ENCODE measurements at regions not wholly inside any gene's neighbourhood (a gene's known extent, or its start where the extent isn't known, plus 50 kb on each side); places are given as distances from the start of the nearest gene placed in this dataset.

GRCh38 chr20:60326821-60327220 is 368.6 kb downstream of the CDH26 start:
- Histone ChIP-seq H4K91ac (ENCODE audit: low read depth, low read length) (no peak overlapping the region), H2BK5ac (ENCODE audit: low read depth, low read length, poor library complexity) (no peak overlapping the region)
- WGBS (ENCODE audit: extremely low coverage, insufficient coverage, insufficient read length), result no CpG with 5 or more reads among the region's 5 CpGs

GRCh38 chr20:60327971-60328660 is 369.9 kb downstream of the CDH26 start:
- WGBS (ENCODE audit: extremely low coverage, insufficient coverage, insufficient read length), result no CpG with 5 or more reads among the region's 4 CpGs
- Histone ChIP-seq H3K27ac (ENCODE audit: low read depth, low read length) (no peak overlapping the region), H3K4me2 (ENCODE audit: low read length) (no peak overlapping the region), H2AK5ac (ENCODE audit: low read length) (no peak overlapping the region), H3K4me1 (ENCODE audit: control insufficient read depth in 1 of 2, insufficient read depth in 2 of 2, low read length in 2 of 2) (peaks cover 2 to 10% of the 10 kb centered on the region in 2 experiments), H3K4ac (ENCODE audit: low read depth, low read length) (no peak overlapping the region), H3K14ac (ENCODE audit: low read length) (no peak overlapping the region), H4K8ac (ENCODE audit: low read depth, low read length) (no peak overlapping the region), H3K79me2 (ENCODE audit: control insufficient read depth, insufficient read depth, low read length, poor library complexity) (no peaks in the 10 kb centered on the region), H3K9ac (ENCODE audit: low read length) (no peak overlapping the region), H3K23ac (ENCODE audit: low read length) (no peak overlapping the region), H3K27me3 (ENCODE audit: insufficient read depth, low read length) (no peaks in the 10 kb centered on the region), H2AFZ (ENCODE audit: insufficient read depth, low read length, poor library complexity) (no peak overlapping the region), H3K36me3 (ENCODE audit: control insufficient read depth in 1 of 2, insufficient read depth in 2 of 2, low read length in 2 of 2) (no peaks in the 10 kb centered on the region), H2BK5ac (ENCODE audit: low read depth, low read length, poor library complexity) (no peak overlapping the region), H4K91ac (ENCODE audit: low read depth, low read length) (no peak overlapping the region), H3K79me1 (ENCODE audit: low read length) (no peaks in the 10 kb centered on the region), H3K4me3 (ENCODE audit: low read depth, low read length) (no peak overlapping the region), H2BK120ac (ENCODE audit: insufficient read depth, low read length, poor library complexity) (no peak overlapping the region), H3K18ac (ENCODE audit: low read length) (no peak overlapping the region), H4K12ac (ENCODE audit: low read depth, low read length) (no peak overlapping the region), H3K9me3 (ENCODE audit: insufficient read depth, low read depth, low read length) (peaks cover under 1% of the 10 kb centered on the region), H2BK12ac (ENCODE audit: low read length) (no peak overlapping the region)
- peak; percentile 60 to 71 for DNase-seq

More at GRCh38 chr20:60326821-60327220, 368.6 kb downstream of the CDH26 start:
- no peak overlapping the region for H3K27ac ChIP-seq (ENCODE audit: low read depth, low read length)
- H4K8ac ChIP-seq (ENCODE audit: low read depth, low read length), result no peak overlapping the region
- no peak overlapping the region for H3K4me2 ChIP-seq (ENCODE audit: low read length)
- no peak overlapping the region for H3K9ac ChIP-seq (ENCODE audit: low read length)
- H3K36me3 ChIP-seq (ENCODE audit: control insufficient read depth in 1 of 2, insufficient read depth in 2 of 2, low read length in 2 of 2), result no peaks in the 10 kb centered on the region
- no peak overlapping the region for H2AFZ ChIP-seq (ENCODE audit: insufficient read depth, low read length, poor library complexity)
- DNase-seq, result peak; percentile 75 to 88
- no peak overlapping the region for H2BK12ac ChIP-seq (ENCODE audit: low read length)
- no peak overlapping the region for H3K18ac ChIP-seq (ENCODE audit: low read length)
- no peak overlapping the region for H4K12ac ChIP-seq (ENCODE audit: low read depth, low read length)
- H3K4me1 ChIP-seq (ENCODE audit: control insufficient read depth in 1 of 2, insufficient read depth in 2 of 2, low read length in 2 of 2), result peaks cover 0 to 2% of the 10 kb centered on the region in 2 experiments
- no peaks in the 10 kb centered on the region for H3K27me3 ChIP-seq (ENCODE audit: insufficient read depth, low read length)
- no peak overlapping the region for H2AK5ac ChIP-seq (ENCODE audit: low read length)
- H3K14ac ChIP-seq (ENCODE audit: low read length), result no peak overlapping the region
- H3K9me3 ChIP-seq (ENCODE audit: insufficient read depth, low read depth, low read length), result peaks cover 5% of the 10 kb centered on the region
- no peak overlapping the region for H3K4ac ChIP-seq (ENCODE audit: low read depth, low read length)
- H3K79me1 ChIP-seq (ENCODE audit: low read length), result no peaks in the 10 kb centered on the region
- no peaks in the 10 kb centered on the region for H3K79me2 ChIP-seq (ENCODE audit: control insufficient read depth, insufficient read depth, low read length, poor library complexity)
- H2BK120ac ChIP-seq (ENCODE audit: insufficient read depth, low read length, poor library complexity), result no peak overlapping the region
- no peak overlapping the region for H3K23ac ChIP-seq (ENCODE audit: low read length)
- H3K4me3 ChIP-seq (ENCODE audit: low read depth, low read length), result no peak overlapping the region

GRCh38 chr20:60330461-60330860 is 372.2 kb downstream of the CDH26 start:
- Histone ChIP-seq H3K9me3 (ENCODE audit: insufficient read depth, low read depth, low read length) (no peaks in the 10 kb centered on the region), H3K79me1 (ENCODE audit: low read length) (no peaks in the 10 kb centered on the region), H3K14ac (ENCODE audit: low read length) (no peak overlapping the region), H4K8ac (ENCODE audit: low read depth, low read length) (no peak overlapping the region), H2AFZ (ENCODE audit: insufficient read depth, low read length, poor library complexity) (no peak overlapping the region), H3K27ac (ENCODE audit: low read depth, low read length) (no peak overlapping the region), H4K12ac (ENCODE audit: low read depth, low read length) (no peak overlapping the region), H2BK120ac (ENCODE audit: insufficient read depth, low read length, poor library complexity) (no peak overlapping the region), H4K91ac (ENCODE audit: low read depth, low read length) (no peak overlapping the region), H3K23ac (ENCODE audit: low read length) (no peak overlapping the region), H3K4me3 (ENCODE audit: low read depth, low read length) (no peak overlapping the region), H3K79me2 (ENCODE audit: control insufficient read depth, insufficient read depth, low read length, poor library complexity) (no peaks in the 10 kb centered on the region), H3K18ac (ENCODE audit: low read length) (no peak overlapping the region), H2BK12ac (ENCODE audit: low read length) (no peak overlapping the region), H3K27me3 (ENCODE audit: insufficient read depth, low read length) (no peaks in the 10 kb centered on the region), H3K4ac (ENCODE audit: low read depth, low read length) (no peak overlapping the region), H3K36me3 (ENCODE audit: control insufficient read depth in 1 of 2, insufficient read depth in 2 of 2, low read length in 2 of 2) (no peaks in the 10 kb centered on the region), H2BK5ac (ENCODE audit: low read depth, low read length, poor library complexity) (no peak overlapping the region), H3K4me1 (ENCODE audit: control insufficient read depth in 1 of 2, insufficient read depth in 2 of 2, low read length in 2 of 2) (peaks cover 4 to 15% of the 10 kb centered on the region in 2 experiments), H3K9ac (ENCODE audit: low read length) (no peak overlapping the region), H3K4me2 (ENCODE audit: low read length) (no peak overlapping the region), H2AK5ac (ENCODE audit: low read length) (no peak overlapping the region)
- WGBS (ENCODE audit: extremely low coverage, insufficient coverage, insufficient read length), result no CpG with 5 or more reads among the region's 3 CpGs
- DNase-seq, result no peak

- Histone ChIP-seq H3K18ac (ENCODE audit: low read length) (no peak overlapping the region), H3K14ac (ENCODE audit: low read length) (no peak overlapping the region), H3K9me3 (ENCODE audit: insufficient read depth, low read depth, low read length) (no peaks in the 10 kb centered on the region), H3K4me2 (ENCODE audit: low read length) (no peak overlapping the region), H2BK12ac (ENCODE audit: low read length) (no peak overlapping the region), H3K9ac (ENCODE audit: low read length) (no peak overlapping the region), H3K27ac (ENCODE audit: low read depth, low read length) (no peak overlapping the region), H3K23ac (ENCODE audit: low read length) (no peak overlapping the region), H3K4me3 (ENCODE audit: low read depth, low read length) (no peak overlapping the region), H3K4ac (ENCODE audit: low read depth, low read length) (no peak overlapping the region), H3K36me3 (ENCODE audit: control insufficient read depth in 1 of 2, insufficient read depth in 2 of 2, low read length in 2 of 2) (no peaks in the 10 kb centered on the region), H3K79me1 (ENCODE audit: low read length) (no peaks in the 10 kb centered on the region), H2AFZ (ENCODE audit: insufficient read depth, low read length, poor library complexity) (no peak overlapping the region), H4K91ac (ENCODE audit: low read depth, low read length) (no peak overlapping the region), H3K27me3 (ENCODE audit: insufficient read depth, low read length) (no peaks in the 10 kb centered on the region), H2BK120ac (ENCODE audit: insufficient read depth, low read length, poor library complexity) (no peak overlapping the region), H4K8ac (ENCODE audit: low read depth, low read length) (no peak overlapping the region), H3K79me2 (ENCODE audit: control insufficient read depth, insufficient read depth, low read length, poor library complexity) (no peaks in the 10 kb centered on the region), H2BK5ac (ENCODE audit: low read depth, low read length, poor library complexity) (no peak overlapping the region), H4K12ac (ENCODE audit: low read depth, low read length) (no peak overlapping the region), H3K4me1 (ENCODE audit: control insufficient read depth in 1 of 2, insufficient read depth in 2 of 2, low read length in 2 of 2) (peaks cover 4 to 15% of the 10 kb centered on the region in 2 experiments), H2AK5ac (ENCODE audit: low read length) (no peak overlapping the region)
- no peak for DNase-seq
- WGBS (ENCODE audit: extremely low coverage, insufficient coverage, insufficient read length), result no CpG with 5 or more reads among the region's 11 CpGs
Observed at GRCh38 chr20:60331688-60332300, 373.6 kb downstream of the CDH26 start.
